AG10803 (cell line): ENCODE measurements at regions not wholly inside any gene's neighbourhood (a gene's known extent, or its start where the extent isn't known, plus 50 kb on each side); places are given as distances from the start of the nearest gene placed in this dataset.
A peak's percentile ranks its signal among the peaks of the same experiment; 100 is the strongest.
"Not testable (repeated sequence)": the region's sequence is repeated elsewhere in the genome, so short reads cannot be mapped to it uniquely, and the experiment has no call there.

ENCODE experiments used
- DNase-seq: peaks from one replicate; pipeline ENCODE4 v3.0.0; 2010; ENCODE audit warnings: low read depth
- H3K4me3 ChIP-seq: 2 replicates; pipeline ENCODE4 v1.5.1; 2011; ENCODE audit warnings: mild to moderate bottlenecking, low read length, control low read depth
- CTCF ChIP-seq: conservative IDR thresholded peaks from 2 replicates; pipeline ENCODE4 v1.5.1; 2011; ENCODE audit warnings: mild to moderate bottlenecking, low read length, control low read depth, inconsistent platforms

- not testable (repeated sequence) for DNase-seq, H3K4me3 ChIP-seq
Observed at GRCh38 chr6:3672339-3672738, 79.2 kb downstream of the PXDC1 start.

- no peak overlapping the region for H3K4me3 ChIP-seq
- no peak for TF ChIP-seq CTCF
- no peak for DNase-seq
Observed at GRCh38 chr6:3671382-3671781, 80.1 kb downstream of the PXDC1 start.

- no peak for TF ChIP-seq CTCF
- DNase-seq = no peak
- H3K4me3 ChIP-seq = no peak overlapping the region
Observed at GRCh38 chr6:3670356-3670755, 81.2 kb downstream of the PXDC1 start.

GRCh38 chr6:3669916-3670315, 81.6 kb downstream of the PXDC1 start:
- no peak for TF ChIP-seq CTCF
- H3K4me3 ChIP-seq = no peak overlapping the region
- DNase-seq = no peak

- DNase-seq = no peak
- no peak overlapping the region for H3K4me3 ChIP-seq
- no peak for TF ChIP-seq CTCF
Observed at GRCh38 chr6:3665608-3666007, 85.9 kb downstream of the PXDC1 start.

GRCh38 chr6:3664625-3665041, 86.9 kb downstream of the PXDC1 start:
- no peak for TF ChIP-seq CTCF
- DNase-seq = peak; percentile 47
- H3K4me3 ChIP-seq = no peak overlapping the region

GRCh38 chr6:3663811-3664210, 87.7 kb downstream of the PXDC1 start:
- H3K4me3 ChIP-seq = no peak overlapping the region
- TF ChIP-seq CTCF = no peak
- no peak for DNase-seq

GRCh38 chr6:3663081-3663480, 88.4 kb downstream of the PXDC1 start:
- TF ChIP-seq CTCF = no peak
- no peak for DNase-seq
- no peak overlapping the region for H3K4me3 ChIP-seq
